OCI-LY1 (cell line): ENCODE measurements at regions not wholly inside any gene's neighbourhood (a gene's known extent, or its start where the extent isn't known, plus 50 kb on each side); places are given as distances from the start of the nearest gene placed in this dataset.

Source experiments
- EZH2 ChIP-seq: fragments of 200-600 bp; sonication (generic), shearing (Covaris generic); IDR thresholded peaks from 2 replicates; pipeline ENCODE4 v1.8.0; 2017; ENCODE audit warnings: borderline replicate concordance, mixed run types, mild to moderate bottlenecking, antibody characterized with exemption, low read length, moderate library complexity, mixed read lengths
- TF ChIP-seq, protein P1 (sequence below): fragments of 200-600 bp; sonication (generic), shearing (Covaris generic); IDR thresholded peaks from 2 replicates; pipeline ENCODE4 v1.5.1; 2017; ENCODE audit warnings: mild to moderate bottlenecking, antibody characterized with exemption, low read length, moderate library complexity, mixed read lengths

- TF ChIP-seq, protein P1, sequence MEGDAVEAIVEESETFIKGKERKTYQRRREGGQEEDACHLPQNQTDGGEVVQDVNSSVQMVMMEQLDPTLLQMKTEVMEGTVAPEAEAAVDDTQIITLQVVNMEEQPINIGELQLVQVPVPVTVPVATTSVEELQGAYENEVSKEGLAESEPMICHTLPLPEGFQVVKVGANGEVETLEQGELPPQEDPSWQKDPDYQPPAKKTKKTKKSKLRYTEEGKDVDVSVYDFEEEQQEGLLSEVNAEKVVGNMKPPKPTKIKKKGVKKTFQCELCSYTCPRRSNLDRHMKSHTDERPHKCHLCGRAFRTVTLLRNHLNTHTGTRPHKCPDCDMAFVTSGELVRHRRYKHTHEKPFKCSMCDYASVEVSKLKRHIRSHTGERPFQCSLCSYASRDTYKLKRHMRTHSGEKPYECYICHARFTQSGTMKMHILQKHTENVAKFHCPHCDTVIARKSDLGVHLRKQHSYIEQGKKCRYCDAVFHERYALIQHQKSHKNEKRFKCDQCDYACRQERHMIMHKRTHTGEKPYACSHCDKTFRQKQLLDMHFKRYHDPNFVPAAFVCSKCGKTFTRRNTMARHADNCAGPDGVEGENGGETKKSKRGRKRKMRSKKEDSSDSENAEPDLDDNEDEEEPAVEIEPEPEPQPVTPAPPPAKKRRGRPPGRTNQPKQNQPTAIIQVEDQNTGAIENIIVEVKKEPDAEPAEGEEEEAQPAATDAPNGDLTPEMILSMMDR, result no peak
- no peak for TF ChIP-seq EZH2
Measured at GRCh38 chr4:19940861-19941260, 310.8 kb upstream of the SLIT2 start.
